ENCODE measurements at regions not wholly inside any gene's neighbourhood (a gene's known extent, or its start where the extent isn't known, plus 50 kb on each side); places are given as distances from the start of the nearest gene placed in this dataset.

DNA sequence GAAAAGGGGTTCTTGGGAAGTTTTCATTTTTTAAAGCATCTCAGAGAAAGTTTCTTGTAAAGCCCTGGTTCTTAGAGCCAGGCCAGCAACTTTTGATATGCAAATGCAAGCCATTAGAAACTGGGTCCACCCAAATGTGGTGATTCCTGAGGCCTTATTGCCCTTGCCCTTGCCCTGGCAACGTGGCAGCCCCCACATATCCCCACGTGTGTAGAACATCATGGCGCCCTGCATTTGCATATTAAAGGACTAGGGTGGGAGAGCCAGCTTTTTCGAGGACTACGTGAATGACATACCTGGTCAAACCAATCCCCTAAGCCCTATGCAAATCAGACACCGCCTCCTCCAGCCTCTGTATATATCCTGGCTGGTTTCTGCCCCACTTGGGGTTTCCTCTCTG is 314.9 kb upstream of the NECTIN3 start:
- TF ChIP-seq, protein P1, sequence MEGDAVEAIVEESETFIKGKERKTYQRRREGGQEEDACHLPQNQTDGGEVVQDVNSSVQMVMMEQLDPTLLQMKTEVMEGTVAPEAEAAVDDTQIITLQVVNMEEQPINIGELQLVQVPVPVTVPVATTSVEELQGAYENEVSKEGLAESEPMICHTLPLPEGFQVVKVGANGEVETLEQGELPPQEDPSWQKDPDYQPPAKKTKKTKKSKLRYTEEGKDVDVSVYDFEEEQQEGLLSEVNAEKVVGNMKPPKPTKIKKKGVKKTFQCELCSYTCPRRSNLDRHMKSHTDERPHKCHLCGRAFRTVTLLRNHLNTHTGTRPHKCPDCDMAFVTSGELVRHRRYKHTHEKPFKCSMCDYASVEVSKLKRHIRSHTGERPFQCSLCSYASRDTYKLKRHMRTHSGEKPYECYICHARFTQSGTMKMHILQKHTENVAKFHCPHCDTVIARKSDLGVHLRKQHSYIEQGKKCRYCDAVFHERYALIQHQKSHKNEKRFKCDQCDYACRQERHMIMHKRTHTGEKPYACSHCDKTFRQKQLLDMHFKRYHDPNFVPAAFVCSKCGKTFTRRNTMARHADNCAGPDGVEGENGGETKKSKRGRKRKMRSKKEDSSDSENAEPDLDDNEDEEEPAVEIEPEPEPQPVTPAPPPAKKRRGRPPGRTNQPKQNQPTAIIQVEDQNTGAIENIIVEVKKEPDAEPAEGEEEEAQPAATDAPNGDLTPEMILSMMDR (IDR thresholded peaks at IDR 0.05) = no peak
- TF ChIP-seq POLR2A (IDR thresholded peaks at IDR 0.05) = no peak
